DMS114 treated with DMSO at 0.1 percent for 48 hours (cell line): ENCODE measurements at regions not wholly inside any gene's neighbourhood (a gene's known extent, or its start where the extent isn't known, plus 50 kb on each side); places are given as distances from the start of the nearest gene placed in this dataset.
"Not testable (repeated sequence)": the region's sequence is repeated elsewhere in the genome, so short reads cannot be mapped to it uniquely, and the experiment has no call there.

ENCODE experiments used
- DNase-seq: peaks from one replicate; lab custom pipeline; 2025; ENCODE audit not compliant: unreplicated experiment; lab: John Stamatoyannopoulos, UW

- no peak for DNase-seq
Observed at GRCh38 chr5:124621279-124621678, 125.2 kb downstream of the ZNF608 start.

- DNase-seq, result no peak
Observed at GRCh38 chr5:124620743-124621142, 125.7 kb downstream of the ZNF608 start.

- no peak for DNase-seq
Observed at GRCh38 chr5:124619121-124619520, 127.3 kb downstream of the ZNF608 start.

- DNase-seq, result no peak
Observed at GRCh38 chr5:124617787-124618186, 128.7 kb downstream of the ZNF608 start.

- DNase-seq, result no peak
Observed at GRCh38 chr5:124614836-124615385, 131.5 kb downstream of the ZNF608 start.

GRCh38 chr5:124614105-124614504 is 132.3 kb downstream of the ZNF608 start:
- no peak for DNase-seq

GRCh38 chr5:124613273-124613953 is 133.0 kb downstream of the ZNF608 start:
- no peak for DNase-seq

- DNase-seq, result no peak
Observed at GRCh38 chr5:124612023-124612422, 134.4 kb downstream of the ZNF608 start.

- DNase-seq, result not testable (repeated sequence)
Observed at GRCh38 chr5:124611262-124611661, 135.2 kb downstream of the ZNF608 start.

- not testable (repeated sequence) for DNase-seq
Observed at GRCh38 chr5:124609685-124610084, 136.8 kb downstream of the ZNF608 start.

- no peak for DNase-seq
Observed at GRCh38 chr5:124606543-124606942, 139.9 kb downstream of the ZNF608 start.

GRCh38 chr5:124606093-124606492 is 140.3 kb downstream of the ZNF608 start:
- DNase-seq, result no peak

- DNase-seq, result no peak
Observed at GRCh38 chr5:124605541-124605940, 140.9 kb downstream of the ZNF608 start.

- DNase-seq, result no peak
Observed at GRCh38 chr5:124604419-124604818, 142.0 kb downstream of the ZNF608 start.

GRCh38 chr5:124602925-124603650 is 143.4 kb downstream of the ZNF608 start:
- no peak for DNase-seq

GRCh38 chr5:124599028-124599973 is 147.1 kb downstream of the ZNF608 start:
- DNase-seq, result no peak

GRCh38 chr5:124596595-124597421 is 149.6 kb downstream of the ZNF608 start:
- DNase-seq, result no peak

- no peak for DNase-seq
Observed at GRCh38 chr5:124593952-124594351, 152.5 kb downstream of the ZNF608 start.

GRCh38 chr5:124592891-124593290 is 153.5 kb downstream of the ZNF608 start:
- no peak for DNase-seq

GRCh38 chr5:124591583-124591982 is 154.9 kb downstream of the ZNF608 start:
- DNase-seq, result no peak
